H1 (cell line): ENCODE measurements at regions not wholly inside any gene's neighbourhood (a gene's known extent, or its start where the extent isn't known, plus 50 kb on each side); places are given as distances from the start of the nearest gene placed in this dataset.

Experiments used
- CTCF ChIA-PET: fragments of 300-600 bp; sonication (Branson Sonifier 250); formaldehyde crosslinking; loops from one replicate; lab custom pipeline; 2021; ENCODE audit not compliant: partially characterized antibody; lab: Charles Lee
- POLR2A ChIA-PET: fragments of 300-600 bp; sonication (Branson Sonifier 250); formaldehyde crosslinking; loops from one replicate; lab custom pipeline; 2021; ENCODE audit warnings: inconsistent platforms; ENCODE audit not compliant: partially characterized antibody; lab: Charles Lee
- DNase-seq, 2 experiments: peaks; one replicate each; pipeline versions ENCODE4 v3.0.0 to v3.0.0-alpha.2; 2010 to 2022; ENCODE audit warnings: low spot score in 2 of 2, low read depth in 1 of 2, mixed read lengths in 1 of 2
- FAIRE-seq: peaks from 2 replicates; lab custom pipeline; 2011; peaks lifted over from hg19 to GRCh38; lab: Jason Lieb, UNC
- H2AFZ ChIP-seq: 2 replicates; pipeline ENCODE4 v1.8.1; 2012; ENCODE audit warnings: low read length, inconsistent platforms
- H2AK5ac ChIP-seq: 2 replicates; pipeline ENCODE4 v1.6.1; 2013; ENCODE audit warnings: low read depth, low read length
- H2BK120ac ChIP-seq: replicated peaks from 2 replicates; pipeline ENCODE3; 2013; ENCODE audit warnings: low read depth, low read length, inconsistent platforms
- H2BK12ac ChIP-seq: 2 replicates; pipeline ENCODE4 v1.6.1; 2013; ENCODE audit warnings: low read depth, low read length
- H2BK15ac ChIP-seq: 2 replicates; pipeline ENCODE4 v1.6.1; 2013; ENCODE audit warnings: low read length
- H2BK20ac ChIP-seq: 2 replicates; pipeline ENCODE4 v1.6.1; 2013; ENCODE audit warnings: low read length
- H2BK5ac ChIP-seq: 2 replicates; pipeline ENCODE4 v1.6.1; 2013; ENCODE audit warnings: low read depth, low read length
- H3K14ac ChIP-seq: 2 replicates; pipeline ENCODE4 v1.6.1; 2013; ENCODE audit warnings: inconsistent platforms; ENCODE audit not compliant: insufficient read length
- H3K18ac ChIP-seq: 2 replicates; pipeline ENCODE4 v1.6.1; 2013; ENCODE audit warnings: low read length; ENCODE audit errors: extremely low read depth
- H3K23ac ChIP-seq: 2 replicates; pipeline ENCODE4 v1.6.1; 2013; ENCODE audit warnings: inconsistent platforms; ENCODE audit not compliant: insufficient read length
- H3K23me2 ChIP-seq: 2 replicates; pipeline ENCODE4 v1.6.1; 2013; ENCODE audit warnings: low read depth, low read length
- H3K27ac ChIP-seq: 2 replicates; pipeline ENCODE4 v1.6.1; 2011; ENCODE audit warnings: low read depth, low read length, inconsistent platforms
- H3K27me3 ChIP-seq, 4 experiments: replicated peaks in 1 of 4; 1 replicate in 1 of 4; 2 replicates in 3 of 4; pipeline versions ENCODE4 v1.6.1 to v1.8.1; 2011 to 2013; ENCODE audit warnings: low read length in 3 of 4, mild to moderate bottlenecking in 3 of 4, inconsistent platforms in 2 of 4, mixed read lengths in 2 of 4, moderate library complexity in 1 of 4; ENCODE audit not compliant: control insufficient read depth in 3 of 4, insufficient read depth in 3 of 4; ENCODE audit errors: extremely low read depth in 1 of 4
- H3K36me3 ChIP-seq, 4 experiments: 2 replicates each; pipeline versions ENCODE4 v1.6.1 to v1.8.1; 2011 to 2013; ENCODE audit warnings: mild to moderate bottlenecking in 4 of 4, low read length in 3 of 4, moderate library complexity in 2 of 4, control low read depth in 1 of 4, inconsistent platforms in 1 of 4; ENCODE audit not compliant: insufficient read depth in 4 of 4, control insufficient read depth in 2 of 4
- H3K4ac ChIP-seq: replicated peaks from 2 replicates; pipeline ENCODE3; 2013; ENCODE audit warnings: low read length, low read depth, mixed read lengths, inconsistent platforms; ENCODE audit not compliant: insufficient read length
- H3K4me1 ChIP-seq, 4 experiments: replicated peaks in 1 of 4; 1 replicate in 1 of 4; 2 replicates in 3 of 4; pipeline versions ENCODE4 v1.6.1 to v1.8.1; 2011 to 2013; ENCODE audit warnings: low read length in 3 of 4, inconsistent platforms in 2 of 4, mixed read lengths in 1 of 4; ENCODE audit not compliant: insufficient read depth in 4 of 4, control insufficient read depth in 3 of 4
- H3K4me2 ChIP-seq, 2 experiments: 2 replicates each; pipeline versions ENCODE4 v1.6.1 to v1.8.1; 2011 to 2013; ENCODE audit warnings: low read depth in 2 of 2, low read length in 2 of 2, control low read depth in 1 of 2, inconsistent platforms in 1 of 2, mild to moderate bottlenecking in 1 of 2; ENCODE audit not compliant: insufficient read depth in 1 of 2
- H3K4me3 ChIP-seq, 4 experiments: fragments of 200-600, 300-600 bp in 1 of 4; sonication (generic), shearing (Covaris generic), sonication (Bioruptor Twin) in 1 of 4; 2 replicates each; pipeline versions ENCODE4 v1.5.1 to v1.8.1; 2011 to 2016; ENCODE audit warnings: low read length in 4 of 4, low read depth in 3 of 4, control low read depth in 2 of 4, inconsistent platforms in 2 of 4, mild to moderate bottlenecking in 2 of 4, mixed read lengths in 1 of 4, moderate library complexity in 1 of 4; ENCODE audit not compliant: insufficient read depth in 2 of 4; ENCODE audit errors: extremely low read depth in 1 of 4
- H3K56ac ChIP-seq: replicated peaks from 2 replicates; pipeline ENCODE3; 2013; ENCODE audit warnings: low read depth, mild to moderate bottlenecking, mixed read lengths, low read length, inconsistent platforms; ENCODE audit not compliant: insufficient read length
- H3K79me1 ChIP-seq: 2 replicates; pipeline ENCODE4 v1.6.1; 2013; ENCODE audit warnings: low read depth, low read length, control low read depth
- H3K79me2 ChIP-seq, 2 experiments: 2 replicates each; pipeline versions ENCODE4 v1.6.1 to v1.8.1; 2012 to 2013; ENCODE audit warnings: low read length in 2 of 2, mild to moderate bottlenecking in 2 of 2, inconsistent platforms in 1 of 2; ENCODE audit not compliant: insufficient read depth in 2 of 2, control insufficient read depth in 1 of 2
- H3K9ac ChIP-seq, 4 experiments: replicated peaks in 1 of 4; 1 replicate in 1 of 4; 2 replicates in 3 of 4; pipeline versions ENCODE4 v1.6.1 to v1.8.1; 2011 to 2013; ENCODE audit warnings: low read depth in 3 of 4, low read length in 3 of 4, control low read depth in 2 of 4, mild to moderate bottlenecking in 2 of 4, moderate library complexity in 2 of 4, inconsistent platforms in 1 of 4; ENCODE audit errors: extremely low read depth in 1 of 4
- H3K9me3 ChIP-seq, 2 experiments: 2 replicates each; pipeline versions ENCODE4 v1.6.1 to v1.8.1; 2012 to 2013; ENCODE audit warnings: mild to moderate bottlenecking in 2 of 2, moderate library complexity in 2 of 2, control low read depth in 1 of 2, inconsistent platforms in 1 of 2, low read depth in 1 of 2, low read length in 1 of 2, mixed read lengths in 1 of 2; ENCODE audit not compliant: insufficient read depth in 2 of 2
- H4K20me1 ChIP-seq, 2 experiments: replicated peaks in 1 of 2; 2 replicates each; pipeline versions ENCODE3 to v1.8.1; 2011 to 2013; ENCODE audit warnings: inconsistent platforms in 2 of 2, low read length in 2 of 2, mild to moderate bottlenecking in 1 of 2; ENCODE audit not compliant: insufficient read depth in 2 of 2, control insufficient read depth in 1 of 2
- H4K5ac ChIP-seq: 2 replicates; pipeline ENCODE4 v1.6.1; 2013; ENCODE audit warnings: low read length, low read depth, mixed read lengths, inconsistent platforms; ENCODE audit not compliant: insufficient read length
- H4K8ac ChIP-seq: 2 replicates; pipeline ENCODE4 v1.8.0; 2013; ENCODE audit warnings: mild to moderate bottlenecking, moderate library complexity, low read length, inconsistent platforms; ENCODE audit not compliant: insufficient read depth; ENCODE audit errors: extremely low read depth
- H4K91ac ChIP-seq: replicated peaks from 2 replicates; pipeline ENCODE3; 2013; ENCODE audit warnings: low read length, mixed read lengths, inconsistent platforms; ENCODE audit not compliant: insufficient read length
- ATF2 ChIP-seq: IDR thresholded peaks from 2 replicates; pipeline ENCODE4 v1.6.1; 2012; ENCODE audit warnings: low read length, inconsistent platforms
- CREB1 ChIP-seq: IDR thresholded peaks from 2 replicates; pipeline ENCODE4 v1.6.1; 2012; ENCODE audit warnings: inconsistent platforms
- CTBP2 ChIP-seq: IDR thresholded peaks from 2 replicates; pipeline ENCODE4 v1.7.0; 2011; ENCODE audit warnings: borderline replicate concordance, mild to moderate bottlenecking, moderate library complexity, mixed read lengths, low read length; ENCODE audit not compliant: insufficient read depth, insufficient read length
- EGR1 ChIP-seq: IDR thresholded peaks from 2 replicates; pipeline ENCODE4 v1.6.1; 2011; ENCODE audit warnings: low read depth, low read length, borderline replicate concordance
- GTF2F1 ChIP-seq: IDR thresholded peaks from 2 replicates; pipeline ENCODE4 v1.6.1; 2012; ENCODE audit warnings: low read depth, low read length, improper control_type of control experiment, borderline replicate concordance
- HDAC6 ChIP-seq: IDR thresholded peaks from one replicate; pipeline ENCODE4 v1.7.1; 2012; ENCODE audit warnings: low read depth, mild to moderate bottlenecking, inconsistent platforms, low read length, moderate library complexity
- KDM4A ChIP-seq: IDR thresholded peaks from one replicate; pipeline ENCODE4 v1.7.1; 2012; ENCODE audit warnings: low read depth, mild to moderate bottlenecking, moderate library complexity, low read length, inconsistent platforms; ENCODE audit not compliant: severe bottlenecking
- NRF1 ChIP-seq: IDR thresholded peaks from 2 replicates; pipeline ENCODE4 v1.6.1; 2011; ENCODE audit warnings: mild to moderate bottlenecking, low read depth, low read length, improper control_type of control experiment
- RXRA ChIP-seq: IDR thresholded peaks from 2 replicates; pipeline ENCODE4 v1.6.1; 2011; ENCODE audit warnings: low read depth, mild to moderate bottlenecking, low read length, moderate library complexity; ENCODE audit not compliant: insufficient read depth
- SP2 ChIP-seq: IDR thresholded peaks from 2 replicates; pipeline ENCODE4 v1.6.1; 2012; ENCODE audit warnings: mild to moderate bottlenecking, low read length, inconsistent platforms
- TAF1 ChIP-seq: IDR thresholded peaks from 2 replicates; pipeline ENCODE4 v1.6.1; 2011; ENCODE audit warnings: mild to moderate bottlenecking, low read depth, low read length
- TBP ChIP-seq: IDR thresholded peaks from 2 replicates; pipeline ENCODE4 v1.6.1; 2011; ENCODE audit warnings: low read depth, low read length, improper control_type of control experiment
- ZNF274 ChIP-seq: IDR thresholded peaks from 2 replicates; pipeline ENCODE4 v1.7.0; 2012; ENCODE audit warnings: low read length, borderline replicate concordance; ENCODE audit errors: extremely low read depth
- WGBS, 2 experiments: shearing (Covaris generic) in 1 of 2; methylation state at CpG; one replicate each; pipeline versions ENCODE4 v1.1.6 to v1.1.7; 2013 to 2015; ENCODE audit warnings: low lambda C conversion rate in 2 of 2, mixed read lengths in 2 of 2, inconsistent platforms in 1 of 2, low coverage in 1 of 2, missing lambda C conversion rate in 1 of 2; ENCODE audit not compliant: insufficient replicate concordance in 2 of 2, insufficient coverage in 1 of 2, insufficient read length in 1 of 2; ENCODE audit errors: extremely low coverage in 1 of 2, missing lambda C conversion rate in 1 of 2; 5-methylcytosine and 5-hydroxymethylcytosine counted together

GRCh38 chr18:32840962-32841361 lies 68.1 kb upstream of the KLHL14 start:
- H4K20me1 ChIP-seq: no peaks in the 10 kb centered on the region
- H2BK5ac ChIP-seq: no peak overlapping the region
- CTCF ChIA-PET: interaction anchor here (1.2 kb wide), 1 partner anchor 8 kb away, joined by 3 read pairs; no protein-coding TSS in a partner anchor
- 75% methylated on average over 1 of the region's 1 CpG; no CpG with 5 or more reads in 1 of the 2 experiments for WGBS, 2 experiments
- no peak overlapping the region for H3K23ac ChIP-seq
- DNase-seq: no peak
- H3K79me1 ChIP-seq: no peaks in the 10 kb centered on the region
- H3K4me2 ChIP-seq: peak overlapping the region in 1 of 2 experiments; percentile 15; a peak in 1 of 4 replicates
- H4K91ac ChIP-seq: no peak overlapping the region
- H3K18ac ChIP-seq: no peak overlapping the region
- no peak overlapping the region for H2BK20ac ChIP-seq
- no peaks in the 10 kb centered on the region for H3K23me2 ChIP-seq
- H3K79me2 ChIP-seq: no peaks in the 10 kb centered on the region
- no peak overlapping the region for H4K8ac ChIP-seq
- no peaks in the 10 kb centered on the region; a peak in 1 of 7 replicates for H3K4me1 ChIP-seq
- no peak overlapping the region for H2AK5ac ChIP-seq
- H3K4me3 ChIP-seq: no peak overlapping the region
- no peaks in the 10 kb centered on the region for H3K27me3 ChIP-seq
- no peak overlapping the region for H3K9ac ChIP-seq
- H2AFZ ChIP-seq: no peak overlapping the region
- H3K14ac ChIP-seq: no peak overlapping the region
- no peak for FAIRE-seq
- no peak overlapping the region for H4K5ac ChIP-seq
- H2BK12ac ChIP-seq: no peak overlapping the region
- no peak overlapping the region for H2BK120ac ChIP-seq
- no peak overlapping the region for H3K56ac ChIP-seq
- POLR2A ChIA-PET: no interaction called here
- no peaks in the 10 kb centered on the region for H3K9me3 ChIP-seq
- H3K27ac ChIP-seq: no peak overlapping the region
- no peak overlapping the region for H3K4ac ChIP-seq
- H3K36me3 ChIP-seq: no peaks in the 10 kb centered on the region
- no peak for TF ChIP-seq TAF1
- no peak for TF ChIP-seq ATF2
- TF ChIP-seq NRF1: no peak
- no peak for TF ChIP-seq HDAC6
- TF ChIP-seq RXRA: no peak
- no peak for TF ChIP-seq EGR1
- TF ChIP-seq CTBP2: no peak
- no peak for TF ChIP-seq CREB1
- TF ChIP-seq ZNF274: no peak
- no peak for TF ChIP-seq TBP
- TF ChIP-seq GTF2F1: no peak
- no peak for TF ChIP-seq KDM4A
- TF ChIP-seq SP2: no peak
- H2BK15ac ChIP-seq: no peak overlapping the region
